Lower lobe of right lung (tissue), 2 donors: ENCODE measurements at regions not wholly inside any gene's neighbourhood (a gene's known extent, or its start where the extent isn't known, plus 50 kb on each side); places are given as distances from the start of the nearest gene placed in this dataset.

Source experiments
- ATAC-seq, 2 donors: fragments of 200-7000 bp; cut with Tn5 transposase; one replicate each; pipeline ENCODE4 v1.9.1; 2020 to 2022; ENCODE audit warnings: mild to moderate bottlenecking in 2 of 2, moderate library complexity in 2 of 2
- DNase-seq: peaks from one replicate; pipeline ENCODE4 v3.0.0-alpha.2; 2020
- H3K27ac ChIP-seq: fragments of 200-600 bp; one replicate; pipeline ENCODE4 v1.8.0; 2022
- H3K27me3 ChIP-seq: fragments of 200-600 bp; one replicate; pipeline ENCODE4 v1.8.0; 2022; ENCODE audit warnings: low read depth
- H3K36me3 ChIP-seq: fragments of 200-600 bp; one replicate; pipeline ENCODE4 v1.8.0; 2022; ENCODE audit warnings: mild to moderate bottlenecking
- H3K4me1 ChIP-seq: fragments of 200-600 bp; one replicate; pipeline ENCODE4 v1.8.0; 2022
- H3K4me3 ChIP-seq: fragments of 200-600 bp; one replicate; pipeline ENCODE4 v1.8.0; 2022; ENCODE audit warnings: mild to moderate bottlenecking
- H3K9me3 ChIP-seq: fragments of 200-600 bp; one replicate; pipeline ENCODE4 v1.8.0; 2022
- intact Hi-C: fragments of 100-400 bp; cut with DNase I; formaldehyde crosslinking; loops from one replicate; pipeline ENCODE4 v1.11.0; 2022
- TF ChIP-seq, protein P1 (sequence below): fragments of 200-600 bp; IDR thresholded peaks from one replicate; pipeline ENCODE4 v1.8.0; 2022; ENCODE audit warnings: antibody characterized with exemption, mild to moderate bottlenecking
- donor health status: DM: no; HTN: yes; CAD: no; lungs with severe emphysema.

- Histone ChIP-seq H3K4me1 (no peaks in the 10 kb centered on the region), H3K9me3 (no peaks in the 10 kb centered on the region), H3K36me3 (no peaks in the 10 kb centered on the region), H3K27ac (no peak overlapping the region), H3K4me3 (no peak overlapping the region), H3K27me3 (no peaks in the 10 kb centered on the region)
- ATAC-seq (no peak), DNase-seq (no peak)
- intact Hi-C loops: no loop called here
- TF ChIP-seq, protein P1, sequence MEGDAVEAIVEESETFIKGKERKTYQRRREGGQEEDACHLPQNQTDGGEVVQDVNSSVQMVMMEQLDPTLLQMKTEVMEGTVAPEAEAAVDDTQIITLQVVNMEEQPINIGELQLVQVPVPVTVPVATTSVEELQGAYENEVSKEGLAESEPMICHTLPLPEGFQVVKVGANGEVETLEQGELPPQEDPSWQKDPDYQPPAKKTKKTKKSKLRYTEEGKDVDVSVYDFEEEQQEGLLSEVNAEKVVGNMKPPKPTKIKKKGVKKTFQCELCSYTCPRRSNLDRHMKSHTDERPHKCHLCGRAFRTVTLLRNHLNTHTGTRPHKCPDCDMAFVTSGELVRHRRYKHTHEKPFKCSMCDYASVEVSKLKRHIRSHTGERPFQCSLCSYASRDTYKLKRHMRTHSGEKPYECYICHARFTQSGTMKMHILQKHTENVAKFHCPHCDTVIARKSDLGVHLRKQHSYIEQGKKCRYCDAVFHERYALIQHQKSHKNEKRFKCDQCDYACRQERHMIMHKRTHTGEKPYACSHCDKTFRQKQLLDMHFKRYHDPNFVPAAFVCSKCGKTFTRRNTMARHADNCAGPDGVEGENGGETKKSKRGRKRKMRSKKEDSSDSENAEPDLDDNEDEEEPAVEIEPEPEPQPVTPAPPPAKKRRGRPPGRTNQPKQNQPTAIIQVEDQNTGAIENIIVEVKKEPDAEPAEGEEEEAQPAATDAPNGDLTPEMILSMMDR: no peak
Measured at GRCh38 chr7:42289473-42289872, 52.5 kb upstream of the GLI3 start.
